Astrocyte of the spinal cord (primary cell): ENCODE measurements at regions not wholly inside any gene's neighbourhood (a gene's known extent, or its start where the extent isn't known, plus 50 kb on each side); places are given as distances from the start of the nearest gene placed in this dataset.
"Not testable (repeated sequence)": the region's sequence is repeated elsewhere in the genome, so short reads cannot be mapped to it uniquely, and the experiment has no call there.

Source experiments
- DNase-seq: peaks from one replicate; pipeline ENCODE4 v3.0.0; 2011; ENCODE audit warnings: low read depth, low spot score
- H3K4me3 ChIP-seq: 2 replicates; pipeline ENCODE4 v1.5.1; 2011; ENCODE audit warnings: low read depth, mild to moderate bottlenecking, low read length, moderate library complexity
- in situ Hi-C: cut with HindIII; loops from 2 replicates; pipeline ENCODE4 v1.10.0; 2017; ENCODE audit warnings: low sequenced_read_pairs
- TF ChIP-seq, protein P1 (sequence below): IDR thresholded peaks from 2 replicates; pipeline ENCODE4 v1.5.1; 2012; ENCODE audit warnings: low read depth, mild to moderate bottlenecking, low read length, inconsistent platforms

DNA sequence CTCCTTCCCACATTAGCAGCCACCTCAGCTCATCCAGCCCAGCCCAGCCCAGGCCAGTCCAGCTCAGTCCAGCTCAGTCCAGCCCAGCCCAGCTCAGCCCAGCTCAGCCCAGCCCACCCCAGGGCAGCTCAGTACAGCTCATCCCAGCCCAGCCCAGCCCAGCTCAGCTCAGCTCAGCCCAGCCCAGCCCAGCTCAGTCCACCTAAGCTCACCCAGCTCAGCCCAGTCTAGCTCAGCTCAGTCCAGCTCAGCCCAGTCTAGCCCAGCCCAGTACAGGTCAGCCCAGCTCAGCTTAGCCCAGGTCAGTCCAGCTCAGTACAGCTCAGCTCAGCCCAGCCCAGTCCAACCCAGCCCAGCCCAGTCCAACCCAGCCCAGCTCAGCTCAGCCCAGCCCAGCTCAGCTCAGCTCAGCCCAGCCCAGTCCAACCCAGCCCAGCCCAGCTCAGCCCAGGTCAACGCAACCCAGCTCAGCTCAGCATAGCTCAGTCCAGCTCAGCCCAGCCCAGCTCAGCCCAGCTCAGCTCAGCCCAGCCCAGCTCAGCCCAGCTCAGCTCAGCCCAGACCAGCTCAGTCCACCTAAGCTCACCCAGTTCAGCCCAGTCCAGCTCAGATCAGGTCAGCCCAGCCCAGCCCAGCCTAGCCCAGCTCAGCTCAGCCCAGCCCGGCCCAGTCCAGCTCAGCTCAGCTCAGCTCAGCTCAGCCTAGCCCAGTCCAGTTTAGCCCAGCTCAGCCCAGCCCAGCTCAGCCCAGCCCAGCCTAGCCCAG lies 63.0 kb downstream of the TMEM121 start:
- no peak overlapping the region for H3K4me3 ChIP-seq
- TF ChIP-seq, protein P1, sequence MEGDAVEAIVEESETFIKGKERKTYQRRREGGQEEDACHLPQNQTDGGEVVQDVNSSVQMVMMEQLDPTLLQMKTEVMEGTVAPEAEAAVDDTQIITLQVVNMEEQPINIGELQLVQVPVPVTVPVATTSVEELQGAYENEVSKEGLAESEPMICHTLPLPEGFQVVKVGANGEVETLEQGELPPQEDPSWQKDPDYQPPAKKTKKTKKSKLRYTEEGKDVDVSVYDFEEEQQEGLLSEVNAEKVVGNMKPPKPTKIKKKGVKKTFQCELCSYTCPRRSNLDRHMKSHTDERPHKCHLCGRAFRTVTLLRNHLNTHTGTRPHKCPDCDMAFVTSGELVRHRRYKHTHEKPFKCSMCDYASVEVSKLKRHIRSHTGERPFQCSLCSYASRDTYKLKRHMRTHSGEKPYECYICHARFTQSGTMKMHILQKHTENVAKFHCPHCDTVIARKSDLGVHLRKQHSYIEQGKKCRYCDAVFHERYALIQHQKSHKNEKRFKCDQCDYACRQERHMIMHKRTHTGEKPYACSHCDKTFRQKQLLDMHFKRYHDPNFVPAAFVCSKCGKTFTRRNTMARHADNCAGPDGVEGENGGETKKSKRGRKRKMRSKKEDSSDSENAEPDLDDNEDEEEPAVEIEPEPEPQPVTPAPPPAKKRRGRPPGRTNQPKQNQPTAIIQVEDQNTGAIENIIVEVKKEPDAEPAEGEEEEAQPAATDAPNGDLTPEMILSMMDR, result no peak
- no peak for DNase-seq
- in situ Hi-C loops, result no loop called here

DNA sequence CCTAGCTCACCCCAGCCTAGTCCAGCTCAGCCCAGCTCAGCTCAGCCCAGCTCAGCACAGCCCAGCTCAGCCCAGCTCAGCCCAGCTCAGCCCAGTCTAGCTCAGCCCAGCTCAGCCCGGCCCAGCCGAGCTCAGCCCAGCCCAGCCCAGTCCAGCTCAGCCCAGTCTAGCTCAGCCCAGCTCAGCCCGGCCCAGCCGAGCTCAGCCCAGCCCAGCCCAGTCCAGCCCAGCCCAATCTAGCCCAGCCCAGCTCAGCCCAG lies 63.5 kb downstream of the TMEM121 start:
- DNase-seq, in situ Hi-C loops: not testable (repeated sequence)

DNA sequence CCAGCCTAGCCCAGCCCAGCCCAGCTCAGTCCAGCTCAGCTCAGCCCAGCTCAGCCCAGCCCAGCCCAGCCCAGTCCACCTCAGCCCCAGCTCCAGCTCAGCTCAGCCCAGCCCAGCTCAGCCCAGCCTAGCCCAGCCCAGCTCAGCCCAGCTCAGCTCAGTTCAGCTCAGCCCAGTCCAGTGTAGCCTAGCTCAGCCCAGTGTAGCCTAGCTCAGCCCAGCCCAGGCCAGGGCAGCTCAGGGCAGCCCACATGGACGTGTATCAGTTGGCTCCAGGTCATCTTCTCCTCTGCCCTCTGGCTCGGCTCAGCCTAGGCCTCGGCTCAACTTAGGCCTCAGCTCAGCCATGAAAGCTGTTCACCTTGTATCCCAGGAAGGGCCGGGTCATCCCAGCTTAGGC lies 64.7 kb downstream of the TMEM121 start:
- TF ChIP-seq, protein P1, result no peak
- no peak for DNase-seq
- in situ Hi-C loops, result no loop called here
- no peak overlapping the region for H3K4me3 ChIP-seq

More for the DNA sequence above, 63.5 kb downstream of the TMEM121 start:
- not testable (repeated sequence) for H3K4me3 ChIP-seq

DNA sequence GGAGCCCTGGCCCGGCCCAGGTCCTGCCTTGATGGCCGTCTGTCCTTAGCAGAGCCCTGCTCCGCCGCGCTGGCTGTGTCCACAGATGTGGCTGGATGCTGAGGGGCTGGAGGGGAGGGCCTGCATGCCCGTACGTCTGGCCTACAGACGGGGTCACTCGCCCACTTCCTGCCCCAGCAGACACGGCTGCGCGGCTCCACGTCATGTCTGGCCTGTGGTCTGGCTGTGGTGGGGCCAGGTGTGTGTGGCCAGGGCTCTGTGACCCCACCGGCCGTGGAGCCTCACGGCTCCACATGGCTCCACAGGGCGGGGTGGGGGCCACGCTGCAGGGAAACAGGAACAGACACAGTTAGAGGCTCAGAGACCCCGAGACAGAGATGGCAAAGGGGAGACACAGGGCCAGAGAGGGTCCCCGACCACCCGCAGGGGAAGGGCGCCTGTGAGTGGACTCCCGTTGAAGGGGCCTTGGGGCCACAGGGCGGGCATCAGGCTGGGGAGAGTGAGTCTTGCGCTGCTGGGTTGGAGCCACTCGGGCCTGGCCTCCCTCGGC lies 65.5 kb downstream of the TMEM121 start:
- DNase-seq, H3K4me3 ChIP-seq, in situ Hi-C loops: not testable (repeated sequence)

DNA sequence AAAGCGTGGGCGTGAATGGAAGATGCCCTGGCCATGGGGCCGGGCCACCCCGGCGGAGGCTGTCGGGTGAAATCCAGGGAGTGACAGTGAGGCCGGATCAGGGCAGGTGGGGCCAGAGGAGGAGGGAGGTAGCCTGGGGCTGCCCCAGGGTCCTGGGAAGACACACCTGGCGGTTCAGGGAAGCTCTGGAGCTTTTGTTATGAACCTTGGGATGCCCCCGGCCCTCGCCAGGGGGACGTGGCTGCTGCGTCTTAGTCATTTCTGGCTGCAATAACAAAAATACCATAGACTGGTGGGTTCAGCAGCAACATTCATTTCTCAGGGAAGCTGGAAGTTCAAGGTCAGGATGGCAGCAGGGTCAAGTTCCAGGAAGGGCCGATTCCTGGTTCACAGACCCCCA lies 66.3 kb downstream of the TMEM121 start:
- DNase-seq, H3K4me3 ChIP-seq, in situ Hi-C loops: not testable (repeated sequence)

DNA sequence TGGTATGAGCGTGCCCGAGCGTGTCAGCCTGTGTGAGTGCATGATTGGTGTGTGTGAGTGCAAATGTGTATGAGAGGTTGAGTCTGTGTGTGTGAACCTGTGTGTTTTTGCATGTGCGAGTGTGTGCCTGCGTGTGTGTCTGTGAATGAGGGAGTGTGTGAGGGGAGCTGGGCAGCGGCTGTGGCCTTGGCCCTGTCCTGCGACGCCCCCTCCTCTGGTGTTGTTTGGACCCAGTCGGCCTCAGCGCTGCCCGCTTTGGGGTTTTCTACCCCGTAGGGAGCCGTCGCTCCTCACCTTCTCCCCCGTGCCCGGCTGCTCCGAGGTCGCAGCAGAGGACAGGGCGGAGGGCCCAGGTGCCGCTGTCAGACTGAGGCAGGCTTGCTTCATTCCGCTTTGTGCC lies 69.0 kb downstream of the TMEM121 start:
- H3K4me3 ChIP-seq, DNase-seq, in situ Hi-C loops: not testable (repeated sequence)

DNA sequence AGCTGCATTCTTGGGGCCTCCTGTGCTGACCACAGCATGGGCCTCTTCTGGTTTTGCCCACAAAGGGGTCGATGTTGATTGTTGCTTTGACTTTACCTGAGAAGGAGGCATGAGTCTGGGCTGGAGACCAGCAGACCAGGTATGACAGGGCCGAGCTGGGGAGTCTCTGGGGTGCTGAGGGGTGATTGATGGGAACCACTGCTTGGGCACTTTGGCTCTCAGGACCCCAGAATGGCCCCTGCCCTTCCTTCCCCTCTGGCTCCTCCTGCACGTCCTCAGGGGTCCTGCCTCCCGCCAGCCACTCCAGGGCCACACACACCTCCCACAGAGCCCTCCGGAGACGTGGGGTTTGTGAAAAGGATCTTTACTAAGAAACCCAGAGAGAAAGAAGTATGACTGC lies 70.0 kb downstream of the TMEM121 start:
- in situ Hi-C loops, DNase-seq, H3K4me3 ChIP-seq: not testable (repeated sequence)

DNA sequence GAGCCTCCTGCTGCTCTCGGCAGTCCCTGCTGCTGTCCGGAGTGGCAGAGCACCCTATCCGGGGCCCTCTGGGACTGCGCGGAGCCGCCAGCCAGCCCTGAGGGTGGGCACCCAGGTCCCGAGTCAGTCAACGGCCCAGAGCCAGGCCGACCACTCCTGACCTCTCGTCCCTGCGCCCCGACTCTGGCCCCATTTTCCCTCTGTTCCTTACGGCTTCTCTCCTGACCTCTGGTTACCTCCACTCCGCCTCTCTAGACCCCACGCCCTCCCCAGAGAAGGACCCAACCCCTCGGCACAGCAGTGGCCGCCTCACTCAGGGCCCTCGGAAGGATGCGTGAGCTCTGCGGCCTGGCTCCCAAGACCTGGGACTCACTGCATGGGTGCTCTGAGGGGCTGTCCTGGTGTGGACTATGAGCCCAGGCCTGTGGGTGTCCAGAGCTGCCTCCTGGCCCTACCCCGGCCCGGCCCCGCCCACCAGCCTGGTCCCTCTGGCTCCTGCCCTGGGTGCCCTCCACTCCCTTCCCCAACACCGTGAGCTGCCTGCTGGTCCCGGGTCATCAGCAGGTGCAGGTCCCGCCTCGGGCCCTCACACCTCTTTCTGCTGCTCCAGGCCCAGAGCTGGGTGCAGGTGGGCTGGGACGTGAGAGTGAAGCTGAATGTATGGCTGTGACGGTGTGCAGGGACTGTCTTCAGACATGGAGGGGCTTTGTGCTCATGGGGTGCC lies 71.8 kb downstream of the TMEM121 start:
- in situ Hi-C loops, DNase-seq, H3K4me3 ChIP-seq: not testable (repeated sequence)

DNA sequence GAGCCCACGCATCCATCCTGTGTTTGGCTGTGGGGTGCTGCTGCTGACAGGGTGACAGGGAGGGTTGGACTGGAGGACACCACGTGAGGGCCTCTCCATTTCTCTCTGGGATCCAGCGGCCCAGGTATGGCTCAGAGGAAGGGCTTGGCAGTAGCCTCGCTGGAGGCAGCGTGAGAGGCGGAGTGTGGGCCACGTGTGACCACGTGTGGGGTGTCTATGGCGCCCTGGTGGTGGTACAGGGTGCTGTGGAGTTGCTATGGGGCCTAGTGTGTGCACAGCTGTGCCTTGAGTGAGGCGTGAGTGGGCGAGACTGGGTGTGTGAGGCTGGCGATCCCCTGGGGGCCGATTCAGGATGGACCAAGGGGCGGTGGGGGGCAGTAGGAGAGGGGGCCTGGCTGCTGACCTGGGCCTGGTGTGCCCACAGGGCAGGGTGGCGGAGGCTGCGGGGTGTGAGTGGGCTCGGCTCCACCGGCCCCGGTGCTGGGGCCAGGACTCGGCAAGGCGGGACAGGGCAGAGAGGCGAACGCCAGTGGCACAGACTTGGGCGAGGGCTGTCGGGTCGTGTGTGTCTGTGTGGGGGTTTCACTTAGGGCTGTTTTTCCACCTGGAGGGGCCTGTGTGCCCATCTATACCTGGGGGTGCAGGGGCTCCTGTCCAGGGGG lies 72.7 kb downstream of the TMEM121 start:
- H3K4me3 ChIP-seq, in situ Hi-C loops, DNase-seq: not testable (repeated sequence)

DNA sequence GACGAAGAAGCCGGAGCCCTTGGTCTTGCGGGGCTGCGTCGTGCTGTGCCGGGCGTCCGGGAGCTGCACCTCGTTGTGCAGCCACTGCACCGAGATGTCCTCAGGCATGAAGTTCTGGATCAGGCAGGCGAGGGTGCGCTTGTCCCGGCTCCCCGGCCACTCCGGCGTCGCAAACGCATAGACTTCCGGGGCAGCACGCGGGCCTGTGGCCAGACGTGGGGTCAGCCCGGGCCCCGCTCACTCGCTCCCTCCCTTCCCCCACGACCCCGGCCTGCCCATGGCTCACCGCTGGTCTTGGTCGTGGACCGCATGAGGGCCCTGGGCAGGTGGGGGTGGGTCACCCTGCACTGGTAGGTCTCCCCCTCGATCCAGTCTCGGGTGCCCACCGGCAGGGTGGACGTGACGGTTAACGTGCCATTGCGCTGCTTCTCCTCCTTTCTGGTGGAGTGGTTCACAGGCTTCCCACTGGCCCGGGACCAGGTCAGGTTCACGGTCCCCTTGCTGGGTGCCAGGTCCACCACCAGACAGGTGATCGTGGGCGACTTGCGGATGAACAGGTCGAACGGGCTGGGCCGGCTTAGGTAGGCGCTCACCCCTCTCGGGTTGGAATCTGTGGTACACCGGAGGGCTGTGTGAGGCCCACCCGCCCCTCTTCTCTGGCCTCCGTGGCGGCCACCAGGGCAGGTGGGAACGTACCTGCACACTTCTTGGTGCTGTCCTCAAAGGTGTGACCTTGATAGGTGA lies 74.0 kb downstream of the TMEM121 start:
- in situ Hi-C loops, H3K4me3 ChIP-seq, DNase-seq: not testable (repeated sequence)
